Esophagus muscularis mucosa (tissue), 4 donors: ENCODE measurements at regions not wholly inside any gene's neighbourhood (a gene's known extent, or its start where the extent isn't known, plus 50 kb on each side); places are given as distances from the start of the nearest gene placed in this dataset.
A peak's percentile ranks its signal among the peaks of the same experiment; 100 is the strongest.
"Not testable (repeated sequence)": the region's sequence is repeated elsewhere in the genome, so short reads cannot be mapped to it uniquely, and the experiment has no call there.

Experiments used
- DNase-seq: peaks from one replicate; pipeline ENCODE4 v3.0.0-alpha.2; 2017; ENCODE audit errors: extremely low spot score
- H3K27ac ChIP-seq, 4 donors: fragments of 200-600 bp; sonication (generic); replicated peaks in 1 of 4; 1 replicate in 3 of 4; 2 replicates in 1 of 4; pipeline ENCODE4 v1.5.1; 2016 to 2019; ENCODE audit warnings: mild to moderate bottlenecking in 1 of 4
- H3K27me3 ChIP-seq, 4 donors: fragments of 200-600 bp; sonication (generic); one replicate each; pipeline versions ENCODE4 v1.5.1 to v1.6.0; 2016 to 2019
- H3K36me3 ChIP-seq, 4 donors: fragments of 200-600 bp; sonication (generic); one replicate each; pipeline ENCODE4 v1.5.1; 2016 to 2019
- H3K4me1 ChIP-seq, 4 donors: fragments of 200-600 bp; sonication (generic); one replicate each; pipeline ENCODE4 v1.5.1; 2016 to 2019
- H3K4me3 ChIP-seq, 4 donors: fragments of 200-600 bp; sonication (generic); 1 replicate in 2 of 4; 2 replicates in 2 of 4; pipeline ENCODE4 v1.5.1; 2016 to 2019; ENCODE audit warnings: mild to moderate bottlenecking in 4 of 4, moderate library complexity in 1 of 4
- H3K9me3 ChIP-seq, 4 donors: fragments of 200-600 bp; sonication (generic); 1 replicate in 3 of 4; 2 replicates in 1 of 4; pipeline ENCODE4 v1.5.1; 2016 to 2019
- CTCF ChIP-seq, 3 experiments: fragments of 200-600 bp in 2 of 3; fragments of 450-650 bp in 1 of 3; sonication (generic) in 2 of 3; IDR thresholded peaks; one replicate each; pipeline ENCODE4 v1.5.1; 2017 to 2019; ENCODE audit warnings: antibody characterized with exemption in 3 of 3, mild to moderate bottlenecking in 2 of 3, moderate library complexity in 1 of 3
- EP300 ChIP-seq: sonication (generic); formaldehyde crosslinking; IDR thresholded peaks from one replicate; pipeline ENCODE4 v1.6.1; 2017; ENCODE audit warnings: antibody characterized with exemption
- POLR2A ChIP-seq: fragments of 450-650 bp; IDR thresholded peaks from one replicate; pipeline ENCODE4 v1.6.1; 2017; ENCODE audit warnings: antibody characterized with exemption, moderate library complexity, mild to moderate bottlenecking, low read depth
- POLR2AphosphoS5 ChIP-seq, 2 donors: sonication (generic); formaldehyde crosslinking; IDR thresholded peaks; one replicate each; pipeline ENCODE4 v1.6.1; 2017; ENCODE audit warnings: antibody characterized with exemption in 2 of 2
- WGBS: methylation state at CpG from one replicate; pipeline ENCODE4 v1.1.5; 2018; 5-methylcytosine and 5-hydroxymethylcytosine counted together
- intact Hi-C: fragments of 100-400 bp; cut with DNase I; formaldehyde crosslinking; loops from one replicate; pipeline ENCODE4 v1.15.1; 2023

- Histone ChIP-seq H3K4me1 (no peaks in the 10 kb centered on the region), H3K27me3 (no peaks in the 10 kb centered on the region), H3K4me3 (no peak overlapping the region), H3K9me3 (no peaks in the 10 kb centered on the region), H3K27ac (no peak overlapping the region), H3K36me3 (no peaks in the 10 kb centered on the region)
- intact Hi-C loops, result no loop called here
- TF ChIP-seq CTCF (IDR thresholded peaks at IDR 0.05), result no peak
- TF ChIP-seq EP300, result no peak
- no peak for TF ChIP-seq POLR2A
- no peak for TF ChIP-seq POLR2AphosphoS5 (IDR thresholded peaks at IDR 0.05)
- no peak for DNase-seq
- 82% methylated on average over 10 of the region's 17 CpGs for WGBS
Observed at GRCh38 chr14:105737504-105738246, 211.3 kb downstream of the TMEM121 start.

- WGBS, result 90% methylated on average over 8 of the region's 8 CpGs
- DNase-seq, result no peak
- intact Hi-C loops, result no loop called here
- Histone ChIP-seq H3K4me1 (no peaks in the 10 kb centered on the region), H3K27ac (no peak overlapping the region), H3K9me3 (no peaks in the 10 kb centered on the region), H3K4me3 (no peak overlapping the region), H3K36me3 (no peaks in the 10 kb centered on the region), H3K27me3 (no peaks in the 10 kb centered on the region)
- TF ChIP-seq POLR2A, result no peak
- no peak for TF ChIP-seq POLR2AphosphoS5 (IDR thresholded peaks at IDR 0.05)
- TF ChIP-seq EP300, result no peak
- TF ChIP-seq CTCF (IDR thresholded peaks at IDR 0.05), result no peak
Observed at GRCh38 chr14:105738638-105739037, 212.3 kb downstream of the TMEM121 start.

GRCh38 chr14:105739331-105740102 is 213.1 kb downstream of the TMEM121 start:
- no peak for DNase-seq
- no peak overlapping the region for H3K27ac ChIP-seq
- H3K4me1 ChIP-seq, result no peaks in the 10 kb centered on the region
- intact Hi-C loops, result no loop called here
- no peaks in the 10 kb centered on the region for H3K27me3 ChIP-seq
- no peak for TF ChIP-seq CTCF (IDR thresholded peaks at IDR 0.05)
- TF ChIP-seq POLR2A, result no peak
- TF ChIP-seq POLR2AphosphoS5 (IDR thresholded peaks at IDR 0.05), result no peak
- no peak for TF ChIP-seq EP300
- H3K4me3 ChIP-seq, result no peak overlapping the region
- no peaks in the 10 kb centered on the region for H3K36me3 ChIP-seq
- WGBS, result 86% methylated on average over 14 of the region's 14 CpGs
- no peaks in the 10 kb centered on the region for H3K9me3 ChIP-seq

- H3K27me3 ChIP-seq, intact Hi-C loops, H3K27ac ChIP-seq, H3K9me3 ChIP-seq, DNase-seq, H3K4me1 ChIP-seq, H3K4me3 ChIP-seq, H3K36me3 ChIP-seq: not testable (repeated sequence)
- WGBS, result 79% methylated on average over 8 of the region's 18 CpGs
Observed at GRCh38 chr14:105740272-105740671, 213.9 kb downstream of the TMEM121 start.

GRCh38 chr14:105740961-105741360 is 214.6 kb downstream of the TMEM121 start:
- DNase-seq, intact Hi-C loops, H3K27me3 ChIP-seq, H3K4me1 ChIP-seq, H3K36me3 ChIP-seq, H3K9me3 ChIP-seq, H3K4me3 ChIP-seq, H3K27ac ChIP-seq: not testable (repeated sequence)
- no CpG with 5 or more reads among the region's 14 CpGs for WGBS

- H3K4me1 ChIP-seq, H3K36me3 ChIP-seq, intact Hi-C loops, H3K9me3 ChIP-seq, H3K27ac ChIP-seq, H3K27me3 ChIP-seq, H3K4me3 ChIP-seq: not testable (repeated sequence)
- DNase-seq, result peak; percentile 78
- 91% methylated on average over 29 of the region's 29 CpGs for WGBS
Observed at GRCh38 chr14:105741707-105742530, 215.5 kb downstream of the TMEM121 start.
